ENCODE measurements at regions not wholly inside any gene's neighbourhood (a gene's known extent, or its start where the extent isn't known, plus 50 kb on each side); places are given as distances from the start of the nearest gene placed in this dataset.

DNA sequence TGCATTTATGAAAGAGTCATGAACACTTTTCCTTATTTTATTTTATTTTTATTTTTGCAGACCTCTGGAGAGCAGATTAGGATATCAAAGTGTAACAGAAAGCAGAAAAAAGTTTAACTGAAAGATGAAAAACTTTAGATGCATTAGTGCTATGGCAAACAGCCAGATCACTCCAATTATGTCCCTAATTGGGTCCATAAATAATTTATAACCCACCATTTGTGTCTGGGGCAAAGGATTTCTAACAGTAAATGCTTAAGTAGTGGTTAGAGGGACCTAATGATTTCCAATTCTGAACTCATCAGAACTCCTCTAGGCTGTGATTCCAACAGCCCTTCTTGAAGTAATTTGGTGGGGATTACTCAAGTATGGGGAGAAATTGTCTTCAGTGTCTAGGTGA is 93.7 kb upstream of the PROKR2 start:
- no peaks in the 10 kb centered on the region for H4K20me1 ChIP-seq (ENCODE audit: control insufficient read depth, insufficient read depth, low read length, poor library complexity, severe bottlenecking)
- H3K9ac ChIP-seq (ENCODE audit: low read length): no peak overlapping the region
- H3K27ac ChIP-seq (ENCODE audit: low read length in 2 of 2): no peak overlapping the region
- no peak overlapping the region for H3K4me2 ChIP-seq (replicated peaks; ENCODE audit: low read depth, low read length, poor library complexity, severe bottlenecking)
- CTCF ChIA-PET: interaction anchor here (0.9 kb wide), 1 partner anchor 8 kb away, joined by 4 read pairs; no protein-coding TSS in a partner anchor
- no peak overlapping the region for H3K27ac Mint-ChIP-seq
- ATAC-seq (ENCODE audit: low read depth) (no peak), DNase-seq (no peak)
- intact Hi-C loops (cut with micrococcal nuclease): no loop called here
- H3K4me3 ChIP-seq (ENCODE audit: control extremely low read depth in 1 of 5, extremely low read depth in 1 of 5, insufficient read depth in 1 of 5, low read depth in 2 of 5, low read length in 4 of 5): no peak overlapping the region
- no peaks in the 10 kb centered on the region for H3K36me3 ChIP-seq (replicated peaks in 1 of 2; ENCODE audit: control extremely low read depth in 1 of 2, control insufficient read depth in 1 of 2, extremely low read depth in 1 of 2, insufficient read depth in 2 of 2, low read length in 1 of 2)
- no peaks in the 10 kb centered on the region for H3K4me1 ChIP-seq (ENCODE audit: control insufficient read depth in 2 of 2, insufficient read depth in 2 of 2, low read length in 2 of 2)
- H3K4me3 Mint-ChIP-seq: no peak overlapping the region
- peaks cover 0 to 6% (median 0%) of the 10 kb centered on the region in 4 experiments for H3K27me3 ChIP-seq (replicated peaks in 1 of 4; ENCODE audit: control extremely low read depth in 1 of 4, control insufficient read depth in 3 of 4, insufficient read depth in 4 of 4, low read length in 3 of 4)
- H2AFZ ChIP-seq (ENCODE audit: insufficient read depth, low read depth, low read length, poor library complexity, severe bottlenecking): no peak overlapping the region
- H3K9me3 Mint-ChIP-seq (ENCODE audit: insufficient read depth): peaks cover 4% of the 10 kb centered on the region
- H3K4me1 Mint-ChIP-seq: no peaks in the 10 kb centered on the region
- H3K9me3 ChIP-seq (ENCODE audit: control extremely low read depth in 1 of 3, control insufficient read depth in 2 of 3, insufficient read depth in 1 of 3, low read length in 2 of 3): no peaks in the 10 kb centered on the region
- TF ChIP-seq, protein P1, sequence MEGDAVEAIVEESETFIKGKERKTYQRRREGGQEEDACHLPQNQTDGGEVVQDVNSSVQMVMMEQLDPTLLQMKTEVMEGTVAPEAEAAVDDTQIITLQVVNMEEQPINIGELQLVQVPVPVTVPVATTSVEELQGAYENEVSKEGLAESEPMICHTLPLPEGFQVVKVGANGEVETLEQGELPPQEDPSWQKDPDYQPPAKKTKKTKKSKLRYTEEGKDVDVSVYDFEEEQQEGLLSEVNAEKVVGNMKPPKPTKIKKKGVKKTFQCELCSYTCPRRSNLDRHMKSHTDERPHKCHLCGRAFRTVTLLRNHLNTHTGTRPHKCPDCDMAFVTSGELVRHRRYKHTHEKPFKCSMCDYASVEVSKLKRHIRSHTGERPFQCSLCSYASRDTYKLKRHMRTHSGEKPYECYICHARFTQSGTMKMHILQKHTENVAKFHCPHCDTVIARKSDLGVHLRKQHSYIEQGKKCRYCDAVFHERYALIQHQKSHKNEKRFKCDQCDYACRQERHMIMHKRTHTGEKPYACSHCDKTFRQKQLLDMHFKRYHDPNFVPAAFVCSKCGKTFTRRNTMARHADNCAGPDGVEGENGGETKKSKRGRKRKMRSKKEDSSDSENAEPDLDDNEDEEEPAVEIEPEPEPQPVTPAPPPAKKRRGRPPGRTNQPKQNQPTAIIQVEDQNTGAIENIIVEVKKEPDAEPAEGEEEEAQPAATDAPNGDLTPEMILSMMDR (IDR thresholded peaks at IDR 0.05): no peak
- no peak for TF ChIP-seq EZH2 (IDR thresholded peaks at IDR 0.05; ENCODE audit: borderline replicate concordance, insufficient read depth, low read depth, low read length, poor library complexity, severe bottlenecking)
- peaks cover 4% of the 10 kb centered on the region for H3K27me3 Mint-ChIP-seq
- no peaks in the 10 kb centered on the region for H3K79me2 ChIP-seq (ENCODE audit: control insufficient read depth, insufficient read depth, low read length)
- POLR2A ChIA-PET: no interaction called here

DNA sequence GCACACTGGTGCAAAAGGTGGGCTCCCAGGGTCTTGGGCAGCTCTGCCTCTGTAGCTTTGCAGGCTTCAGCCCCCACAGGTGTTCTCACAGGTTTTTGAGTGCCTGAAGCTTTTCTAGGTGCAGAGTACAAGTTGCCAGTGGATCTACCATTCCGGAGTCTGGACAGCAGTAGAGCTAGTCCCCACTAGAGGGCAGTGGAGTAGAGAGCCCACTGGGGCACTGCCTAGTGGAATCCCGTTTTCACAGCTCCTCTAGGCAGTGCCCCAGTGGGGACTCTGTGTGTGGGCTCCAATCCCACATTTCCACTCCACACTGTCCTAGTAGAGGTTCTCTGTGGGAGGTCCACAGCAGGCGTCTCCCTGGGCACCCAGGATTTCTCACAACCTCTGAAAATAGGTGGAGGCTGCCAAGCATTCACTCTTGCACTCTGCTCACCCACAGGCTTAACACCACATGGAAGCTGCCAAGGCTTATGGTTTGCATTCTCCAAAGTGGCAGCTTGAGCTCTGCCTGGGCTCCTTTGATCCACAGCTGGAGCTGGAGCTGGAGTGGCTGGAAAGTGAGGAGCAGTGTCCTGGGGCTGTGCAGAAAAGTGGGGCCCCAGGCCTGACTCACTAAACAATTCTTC is 86.3 kb upstream of the PROKR2 start:
- TF ChIP-seq, protein P1 (IDR thresholded peaks at IDR 0.05): no peak
- TF ChIP-seq EZH2 (IDR thresholded peaks at IDR 0.05; ENCODE audit: borderline replicate concordance, insufficient read depth, low read depth, low read length, poor library complexity, severe bottlenecking): no peak
- Histone ChIP-seq H3K27me3 (replicated peaks in 1 of 4; ENCODE audit: control extremely low read depth in 1 of 4, control insufficient read depth in 3 of 4, insufficient read depth in 4 of 4, low read length in 3 of 4) (no peaks in the 10 kb centered on the region), H3K4me3 (ENCODE audit: control extremely low read depth in 1 of 5, extremely low read depth in 1 of 5, insufficient read depth in 1 of 5, low read depth in 2 of 5, low read length in 4 of 5) (no peak overlapping the region), H4K20me1 (ENCODE audit: control insufficient read depth, insufficient read depth, low read length, poor library complexity, severe bottlenecking) (no peaks in the 10 kb centered on the region), H2AFZ (ENCODE audit: insufficient read depth, low read depth, low read length, poor library complexity, severe bottlenecking) (no peak overlapping the region), H3K36me3 (replicated peaks in 1 of 2; ENCODE audit: control extremely low read depth in 1 of 2, control insufficient read depth in 1 of 2, extremely low read depth in 1 of 2, insufficient read depth in 2 of 2, low read length in 1 of 2) (no peaks in the 10 kb centered on the region), H3K27ac (ENCODE audit: low read length in 2 of 2) (no peak overlapping the region), H3K9me3 (ENCODE audit: control extremely low read depth in 1 of 3, control insufficient read depth in 2 of 3, insufficient read depth in 1 of 3, low read length in 2 of 3) (peaks cover 0 to 8% (median 0%) of the 10 kb centered on the region in 3 donors), H3K9ac (ENCODE audit: low read length) (no peak overlapping the region), H3K4me1 (ENCODE audit: control insufficient read depth in 2 of 2, insufficient read depth in 2 of 2, low read length in 2 of 2) (no peaks in the 10 kb centered on the region), H3K79me2 (ENCODE audit: control insufficient read depth, insufficient read depth, low read length) (no peaks in the 10 kb centered on the region), H3K4me2 (replicated peaks; ENCODE audit: low read depth, low read length, poor library complexity, severe bottlenecking) (no peak overlapping the region)
- 44% methylated on average over 3 of the region's 3 CpGs for WGBS (ENCODE audit: insufficient coverage)
- no peak overlapping the region for H3K4me3 Mint-ChIP-seq
- H3K27ac Mint-ChIP-seq: no peak overlapping the region
- H3K4me1 Mint-ChIP-seq: no peaks in the 10 kb centered on the region
- peaks cover 15% of the 10 kb centered on the region for H3K27me3 Mint-ChIP-seq
- intact Hi-C loops (cut with micrococcal nuclease): no loop called here
- ATAC-seq (ENCODE audit: low read depth): no peak
- ChIA-PET POLR2A (no interaction called here), CTCF (interaction anchor here (1.3 kb wide), 1 partner anchor 8 kb away, joined by 4 read pairs; no protein-coding TSS in a partner anchor)
- DNase-seq: no peak
- peaks cover 5% of the 10 kb centered on the region for H3K9me3 Mint-ChIP-seq (ENCODE audit: insufficient read depth)
